ENCODE measurements at regions not wholly inside any gene's neighbourhood (a gene's known extent, or its start where the extent isn't known, plus 50 kb on each side); places are given as distances from the start of the nearest gene placed in this dataset.

GRCh38 chr11:81946831-81947230, 786.8 kb downstream of the FAM181B start:
- DNase-seq (ENCODE audit: low read depth) = no peak
- TF ChIP-seq CTCF (IDR thresholded peaks at IDR 0.05; ENCODE audit: insufficient read depth, low read length, poor library complexity, severe bottlenecking) = no peak

GRCh38 chr11:81942646-81943045, 791.0 kb downstream of the FAM181B start:
- H3K36me3 ChIP-seq (ENCODE audit: control insufficient read depth, insufficient read depth, low read length) = no peaks in the 10 kb centered on the region
- no peak for TF ChIP-seq CTCF (IDR thresholded peaks at IDR 0.05; ENCODE audit: insufficient read depth, low read length, poor library complexity, severe bottlenecking)
- DNase-seq (ENCODE audit: low read depth) = no peak
- H3K4me3 ChIP-seq (ENCODE audit: low read depth, low read length) = no peak overlapping the region
- no peaks in the 10 kb centered on the region for H3K27me3 ChIP-seq (ENCODE audit: control insufficient read depth, insufficient read depth, low read length)

More at GRCh38 chr11:81946831-81947230, 786.8 kb downstream of the FAM181B start:
- H3K27me3 ChIP-seq (ENCODE audit: control insufficient read depth, insufficient read depth, low read length) = no peaks in the 10 kb centered on the region
- no peaks in the 10 kb centered on the region for H3K36me3 ChIP-seq (ENCODE audit: control insufficient read depth, insufficient read depth, low read length)
- no peak overlapping the region for H3K4me3 ChIP-seq (ENCODE audit: low read depth, low read length)

- Histone ChIP-seq H3K4me3 (ENCODE audit: low read depth, low read length) (no peak overlapping the region), H3K27me3 (ENCODE audit: control insufficient read depth, insufficient read depth, low read length) (no peaks in the 10 kb centered on the region), H3K36me3 (ENCODE audit: control insufficient read depth, insufficient read depth, low read length) (no peaks in the 10 kb centered on the region)
- DNase-seq (ENCODE audit: low read depth) = no peak
- TF ChIP-seq CTCF (IDR thresholded peaks at IDR 0.05; ENCODE audit: insufficient read depth, low read length, poor library complexity, severe bottlenecking) = no peak
Observed at GRCh38 chr11:81941998-81942397, 791.7 kb downstream of the FAM181B start.

- TF ChIP-seq CTCF (IDR thresholded peaks at IDR 0.05; ENCODE audit: insufficient read depth, low read length, poor library complexity, severe bottlenecking) = no peak
- Histone ChIP-seq H3K27me3 (ENCODE audit: control insufficient read depth, insufficient read depth, low read length) (no peaks in the 10 kb centered on the region), H3K36me3 (ENCODE audit: control insufficient read depth, insufficient read depth, low read length) (no peaks in the 10 kb centered on the region), H3K4me3 (ENCODE audit: low read depth, low read length) (no peak overlapping the region)
- no peak for DNase-seq (ENCODE audit: low read depth)
Observed at GRCh38 chr11:81932303-81932702, 801.4 kb downstream of the FAM181B start.

- Histone ChIP-seq H3K36me3 (ENCODE audit: control insufficient read depth, insufficient read depth, low read length) (no peaks in the 10 kb centered on the region), H3K4me3 (ENCODE audit: low read depth, low read length) (no peak overlapping the region), H3K27me3 (ENCODE audit: control insufficient read depth, insufficient read depth, low read length) (no peaks in the 10 kb centered on the region)
- TF ChIP-seq CTCF (IDR thresholded peaks at IDR 0.05; ENCODE audit: insufficient read depth, low read length, poor library complexity, severe bottlenecking) = no peak
- no peak for DNase-seq (ENCODE audit: low read depth)
Observed at GRCh38 chr11:81920205-81920604, 813.5 kb downstream of the FAM181B start.

- TF ChIP-seq CTCF (IDR thresholded peaks at IDR 0.05; ENCODE audit: insufficient read depth, low read length, poor library complexity, severe bottlenecking) = no peak
- H3K4me3 ChIP-seq (ENCODE audit: low read depth, low read length) = no peak overlapping the region
- H3K27me3 ChIP-seq (ENCODE audit: control insufficient read depth, insufficient read depth, low read length) = no peaks in the 10 kb centered on the region
- no peak for DNase-seq (ENCODE audit: low read depth)
- H3K36me3 ChIP-seq (ENCODE audit: control insufficient read depth, insufficient read depth, low read length) = no peaks in the 10 kb centered on the region
Observed at GRCh38 chr11:81916451-81916850, 817.2 kb downstream of the FAM181B start.
